Stomach (tissue), 8 donors: ENCODE measurements at regions not wholly inside any gene's neighbourhood (a gene's known extent, or its start where the extent isn't known, plus 50 kb on each side); places are given as distances from the start of the nearest gene placed in this dataset.
A peak's percentile ranks its signal among the peaks of the same experiment; 100 is the strongest.

Source experiments
- DNase-seq, 2 donors: peaks; one replicate each; pipeline versions ENCODE4 v3.0.0 to v3.0.0-alpha.2; 2013 to 2019
- H3K27ac ChIP-seq, 5 donors: fragments of 200-600 bp in 4 of 5; sonication (generic) in 4 of 5; one replicate each; pipeline ENCODE4 v1.5.1; 2013 to 2019; ENCODE audit warnings: mild to moderate bottlenecking in 1 of 5, moderate library complexity in 1 of 5
- H3K27me3 ChIP-seq, 3 donors: fragments of 200-600 bp; sonication (generic); one replicate each; pipeline ENCODE4 v1.5.1; 2017 to 2019; ENCODE audit warnings: mixed run types in 1 of 3
- H3K36me3 ChIP-seq, 4 donors: fragments of 200-600 bp; sonication (generic); 1 replicate in 3 of 4; 2 replicates in 1 of 4; pipeline ENCODE4 v1.5.1; 2016 to 2019
- H3K4me1 ChIP-seq, 4 donors: fragments of 200-600 bp; sonication (generic); one replicate each; pipeline ENCODE4 v1.5.1; 2016 to 2019
- H3K4me3 ChIP-seq, 4 donors: fragments of 200-600 bp; sonication (generic) in 3 of 4; one replicate each; pipeline ENCODE4 v1.5.1; 2016 to 2019; ENCODE audit warnings: mild to moderate bottlenecking in 1 of 4
- H3K9me3 ChIP-seq, 4 donors: fragments of 200-600 bp; sonication (generic); one replicate each; pipeline ENCODE4 v1.5.1; 2016 to 2019
- CTCF ChIP-seq, 7 experiments: fragments of 450-650 bp in 4 of 7; fragments of 200-600 bp in 3 of 7; sonication (generic) in 3 of 7; IDR thresholded peaks; one replicate each; pipeline ENCODE4 v1.5.1; 2016 to 2019; ENCODE audit warnings: antibody characterized with exemption in 7 of 7, control low read depth in 2 of 7, mild to moderate bottlenecking in 1 of 7
- EP300 ChIP-seq: sonication (generic); formaldehyde crosslinking; IDR thresholded peaks from one replicate; pipeline ENCODE4 v1.6.1; 2017; ENCODE audit warnings: antibody characterized with exemption
- POLR2A ChIP-seq, 4 donors: fragments of 450-650 bp; IDR thresholded peaks; one replicate each; pipeline ENCODE4 v1.6.1; 2016; ENCODE audit warnings: antibody characterized with exemption in 4 of 4, control low read depth in 2 of 4, mild to moderate bottlenecking in 1 of 4, moderate library complexity in 1 of 4
- POLR2AphosphoS5 ChIP-seq, 3 donors: sonication (generic); formaldehyde crosslinking; IDR thresholded peaks; one replicate each; pipeline ENCODE4 v1.6.1; 2016; ENCODE audit warnings: antibody characterized with exemption in 3 of 3
- WGBS, 5 donors: extraction: QIAGEN DNeasy Blood & Tissue Kit in 3 of 5; methylation state at CpG; one replicate each; pipeline versions ENCODE4 v1.1.5 to v1.1.7; 2013 to 2018; 5-methylcytosine and 5-hydroxymethylcytosine counted together
- intact Hi-C: fragments of 100-400 bp; cut with DNase I; formaldehyde crosslinking; loops from one replicate; pipeline ENCODE4 v1.15.1; 2023; ENCODE audit warnings: low total_unique reads
- donor health status: healthy with polysubstance abuse.
- donor health status: Bipolar disorder and iron deficiency.
- donor health status: healthy.

- Histone ChIP-seq H3K27me3 (peaks cover 0 to 9% (median 0%) of the 10 kb centered on the region in 3 donors), H3K9me3 (no peaks in the 10 kb centered on the region), H3K4me1 (no peaks in the 10 kb centered on the region), H3K36me3 (no peaks in the 10 kb centered on the region), H3K27ac (peak overlapping the region in 1 of 5 donors; percentile 14), H3K4me3 (no peak overlapping the region)
- DNase-seq, result no peak
- intact Hi-C loops, result no loop called here
- TF ChIP-seq EP300, result no peak
- TF ChIP-seq POLR2AphosphoS5 (IDR thresholded peaks at IDR 0.05), result no peak
- TF ChIP-seq CTCF (IDR thresholded peaks at IDR 0.05), result no peak
- no peak for TF ChIP-seq POLR2A (IDR thresholded peaks at IDR 0.05)
- WGBS, 5 donors, result 41 to 52% (median 47%) methylated on average over 6 of the region's 6 CpGs
These were observed 184.7 kb downstream of the SOX9 start for GRCh38 chr17:72305472-72305871.

GRCh38 chr17:72306037-72306436 is 185.2 kb downstream of the SOX9 start:
- no peak for DNase-seq
- 57 to 81% (median 68%) methylated on average over 6 of the region's 6 CpGs for WGBS, 5 donors
- peak overlapping the region in 1 of 5 donors; percentile 14 for H3K27ac ChIP-seq
- intact Hi-C loops, result no loop called here
- H3K9me3 ChIP-seq, result no peaks in the 10 kb centered on the region
- no peaks in the 10 kb centered on the region for H3K36me3 ChIP-seq
- peaks cover 0 to 9% (median 0%) of the 10 kb centered on the region in 3 donors for H3K27me3 ChIP-seq
- no peaks in the 10 kb centered on the region for H3K4me1 ChIP-seq
- no peak overlapping the region for H3K4me3 ChIP-seq
- TF ChIP-seq POLR2AphosphoS5 (IDR thresholded peaks at IDR 0.05), result no peak
- TF ChIP-seq EP300, result no peak
- TF ChIP-seq POLR2A (IDR thresholded peaks at IDR 0.05), result no peak
- no peak for TF ChIP-seq CTCF (IDR thresholded peaks at IDR 0.05)

- TF ChIP-seq POLR2A (IDR thresholded peaks at IDR 0.05) (no peak), POLR2AphosphoS5 (IDR thresholded peaks at IDR 0.05) (no peak), CTCF (IDR thresholded peaks at IDR 0.05) (no peak), EP300 (no peak)
- Histone ChIP-seq H3K4me3 (no peak overlapping the region), H3K27me3 (peaks cover 0 to 9% (median 0%) of the 10 kb centered on the region in 3 donors), H3K9me3 (no peaks in the 10 kb centered on the region), H3K36me3 (no peaks in the 10 kb centered on the region), H3K4me1 (no peaks in the 10 kb centered on the region), H3K27ac (no peak overlapping the region)
- peak in 1 of 2 donors; percentile 29 for DNase-seq
- WGBS, 5 donors, result 68 to 86% (median 74%) methylated on average over 3 of the region's 3 CpGs
- intact Hi-C loops, result no loop called here
These were observed 187.0 kb downstream of the SOX9 start for GRCh38 chr17:72307836-72308235.

- intact Hi-C loops, result no loop called here
- WGBS, 5 donors, result 67 to 78% (median 75%) methylated on average over 5 of the region's 5 CpGs
- Histone ChIP-seq H3K27ac (no peak overlapping the region), H3K36me3 (no peaks in the 10 kb centered on the region), H3K4me3 (no peak overlapping the region), H3K4me1 (no peaks in the 10 kb centered on the region), H3K9me3 (no peaks in the 10 kb centered on the region), H3K27me3 (peaks cover 0 to 9% (median 0%) of the 10 kb centered on the region in 3 donors)
- no peak for DNase-seq
- TF ChIP-seq CTCF (IDR thresholded peaks at IDR 0.05) (no peak), EP300 (no peak), POLR2A (IDR thresholded peaks at IDR 0.05) (no peak), POLR2AphosphoS5 (IDR thresholded peaks at IDR 0.05) (no peak)
These were observed 188.0 kb downstream of the SOX9 start for GRCh38 chr17:72308744-72309385.
